ENCODE measurements at regions not wholly inside any gene's neighbourhood (a gene's known extent, or its start where the extent isn't known, plus 50 kb on each side); places are given as distances from the start of the nearest gene placed in this dataset.

- ATAC-seq (ENCODE audit: low FRiP score) = no peak
- no peak overlapping the region for H3K27ac ChIP-seq (ENCODE audit: low read depth in 1 of 2, low read length in 2 of 2)
Observed at GRCh38 chr5:97478483-97478882, 295.4 kb upstream of the RIOK2 start.

DNA sequence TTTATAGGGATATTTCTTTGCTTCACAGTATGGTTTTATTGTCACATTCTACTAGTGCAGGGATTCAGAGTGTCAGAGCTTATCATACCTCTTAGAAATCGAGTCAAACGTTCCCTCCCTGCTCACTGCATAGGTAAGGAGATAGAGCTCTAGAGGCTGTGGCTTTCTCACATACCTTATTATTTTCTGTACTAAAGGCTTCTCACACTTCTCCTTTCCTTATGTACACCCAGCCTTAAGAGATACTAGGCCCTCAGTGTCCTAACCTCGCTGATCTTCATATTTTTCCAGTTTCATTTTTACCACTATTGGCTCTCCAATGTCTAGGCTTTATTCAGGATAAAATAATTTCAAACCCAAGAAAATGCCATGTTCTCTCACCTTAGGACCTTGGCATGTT, 297.3 kb upstream of the RIOK2 start:
- Histone ChIP-seq H3K27me3 (ENCODE audit: control insufficient read depth in 1 of 2, insufficient read depth in 2 of 2, low read length in 1 of 2) (no peaks in the 10 kb centered on the region), H3K9me3 (ENCODE audit: control insufficient read depth, low read length) (no peaks in the 10 kb centered on the region), H3K4me1 (ENCODE audit: control insufficient read depth in 1 of 2, insufficient read depth in 2 of 2, low read length in 2 of 2) (no peaks in the 10 kb centered on the region), H3K27ac (ENCODE audit: low read depth in 1 of 2, low read length in 2 of 2) (no peak overlapping the region), H3K36me3 (ENCODE audit: control insufficient read depth in 1 of 2, insufficient read depth in 2 of 2, low read length in 1 of 2) (no peaks in the 10 kb centered on the region), H3K4me3 (ENCODE audit: low read length in 2 of 2) (no peak overlapping the region)
- DNase-seq (no peak), ATAC-seq (ENCODE audit: low FRiP score) (no peak)
- intact Hi-C loops (cut with DNase I) = no loop called here
- 67 to 78% methylated on average over 3 of the region's 3 CpGs for WGBS, 2 donors

More at GRCh38 chr5:97478483-97478882, 295.4 kb upstream of the RIOK2 start:
- no peak overlapping the region for H3K4me3 ChIP-seq (ENCODE audit: low read length in 2 of 2)
- no peaks in the 10 kb centered on the region for H3K36me3 ChIP-seq (ENCODE audit: control insufficient read depth in 1 of 2, insufficient read depth in 2 of 2, low read length in 1 of 2)
- no peaks in the 10 kb centered on the region for H3K4me1 ChIP-seq (ENCODE audit: control insufficient read depth in 1 of 2, insufficient read depth in 2 of 2, low read length in 2 of 2)
- DNase-seq = no peak
- H3K27me3 ChIP-seq (ENCODE audit: control insufficient read depth in 1 of 2, insufficient read depth in 2 of 2, low read length in 1 of 2) = no peaks in the 10 kb centered on the region
- intact Hi-C loops (cut with DNase I) = no loop called here
- H3K9me3 ChIP-seq (ENCODE audit: control insufficient read depth, low read length) = no peaks in the 10 kb centered on the region

- no peak overlapping the region for H3K4me3 ChIP-seq (ENCODE audit: low read length in 2 of 2)
- intact Hi-C loops (cut with DNase I) = no loop called here
- peak in 1 of 2 donors; percentile 60 for DNase-seq
- no peaks in the 10 kb centered on the region for H3K27me3 ChIP-seq (ENCODE audit: control insufficient read depth in 1 of 2, insufficient read depth in 2 of 2, low read length in 1 of 2)
- no peaks in the 10 kb centered on the region for H3K4me1 ChIP-seq (ENCODE audit: control insufficient read depth in 1 of 2, insufficient read depth in 2 of 2, low read length in 2 of 2)
- 80 to 88% methylated on average over 7 of the region's 7 CpGs for WGBS, 2 donors
- ATAC-seq (ENCODE audit: low FRiP score) = no peak
- no peak overlapping the region for H3K27ac ChIP-seq (ENCODE audit: low read depth in 1 of 2, low read length in 2 of 2)
- no peaks in the 10 kb centered on the region for H3K9me3 ChIP-seq (ENCODE audit: control insufficient read depth, low read length)
- no peaks in the 10 kb centered on the region for H3K36me3 ChIP-seq (ENCODE audit: control insufficient read depth in 1 of 2, insufficient read depth in 2 of 2, low read length in 1 of 2)
Observed at GRCh38 chr5:97488126-97488668, 305.1 kb upstream of the RIOK2 start.

DNA sequence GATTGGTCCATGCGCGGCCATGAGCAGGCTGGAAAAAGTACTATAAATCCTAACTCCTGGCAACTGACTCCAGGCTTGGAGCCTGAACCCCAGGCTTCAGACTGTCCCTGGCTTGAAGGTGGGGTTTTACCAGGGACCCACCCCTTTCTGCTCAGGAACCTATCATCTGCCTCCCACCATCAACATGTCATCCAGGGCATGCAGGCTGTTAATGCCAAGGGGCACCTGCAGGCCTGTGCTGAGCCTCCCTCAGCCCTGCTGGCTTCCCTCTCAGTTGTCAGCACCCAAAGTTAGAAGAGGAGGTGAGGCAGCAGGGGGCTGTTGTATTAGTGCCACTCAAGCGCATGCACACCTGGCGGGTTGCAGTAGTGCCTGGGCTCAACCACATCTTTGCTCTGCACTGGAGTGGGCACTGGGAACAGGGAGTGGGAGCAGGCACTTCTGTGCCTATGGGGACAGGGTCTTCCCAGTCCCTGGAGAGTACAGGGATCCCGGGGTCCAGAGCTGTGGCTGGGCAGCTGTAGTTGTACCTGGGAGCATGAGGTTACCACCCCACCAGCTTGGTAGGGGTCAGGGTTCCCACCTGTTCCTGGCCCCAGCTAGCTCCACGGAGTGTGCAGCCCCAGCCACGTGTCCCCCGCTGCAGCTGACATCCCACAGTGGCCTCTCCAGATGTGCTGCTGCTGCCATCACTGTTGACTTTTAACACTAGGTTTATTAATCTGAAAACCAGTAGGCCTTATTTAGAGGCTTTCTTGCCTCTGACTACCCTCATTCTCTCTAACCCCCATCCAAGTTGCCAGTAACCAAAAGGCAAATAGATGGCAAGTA, 306.2 kb upstream of the RIOK2 start:
- H3K27me3 ChIP-seq (ENCODE audit: control insufficient read depth in 1 of 2, insufficient read depth in 2 of 2, low read length in 1 of 2) = no peaks in the 10 kb centered on the region
- intact Hi-C loops (cut with DNase I) = no loop called here

GRCh38 chr5:97494465-97494864, 311.4 kb upstream of the RIOK2 start:
- Histone ChIP-seq H3K4me3 (ENCODE audit: low read length in 2 of 2) (no peak overlapping the region), H3K9me3 (ENCODE audit: control insufficient read depth, low read length) (no peaks in the 10 kb centered on the region), H3K27ac (ENCODE audit: low read depth in 1 of 2, low read length in 2 of 2) (no peak overlapping the region), H3K4me1 (ENCODE audit: control insufficient read depth in 1 of 2, insufficient read depth in 2 of 2, low read length in 2 of 2) (no peaks in the 10 kb centered on the region), H3K36me3 (ENCODE audit: control insufficient read depth in 1 of 2, insufficient read depth in 2 of 2, low read length in 1 of 2) (no peaks in the 10 kb centered on the region), H3K27me3 (ENCODE audit: control insufficient read depth in 1 of 2, insufficient read depth in 2 of 2, low read length in 1 of 2) (no peaks in the 10 kb centered on the region)
- no peak for ATAC-seq (ENCODE audit: low FRiP score)
- 70% methylated on average over 3 of the region's 3 CpGs for WGBS, 2 donors
- intact Hi-C loops (cut with DNase I) = no loop called here
- DNase-seq = no peak

More for the DNA sequence above, 306.2 kb upstream of the RIOK2 start:
- ATAC-seq (ENCODE audit: low FRiP score) = peak; percentile 19
- Histone ChIP-seq H3K4me3 (ENCODE audit: low read length in 2 of 2) (no peak overlapping the region), H3K4me1 (ENCODE audit: control insufficient read depth in 1 of 2, insufficient read depth in 2 of 2, low read length in 2 of 2) (no peaks in the 10 kb centered on the region), H3K36me3 (ENCODE audit: control insufficient read depth in 1 of 2, insufficient read depth in 2 of 2, low read length in 1 of 2) (no peaks in the 10 kb centered on the region), H3K27ac (ENCODE audit: low read depth in 1 of 2, low read length in 2 of 2) (no peak overlapping the region), H3K9me3 (ENCODE audit: control insufficient read depth, low read length) (no peaks in the 10 kb centered on the region)
- peak in 1 of 2 donors; percentile 50 for DNase-seq
- 76 to 79% methylated on average over 8 of the region's 8 CpGs for WGBS, 2 donors

- H3K27me3 ChIP-seq (ENCODE audit: control insufficient read depth in 1 of 2, insufficient read depth in 2 of 2, low read length in 1 of 2) = no peaks in the 10 kb centered on the region
- ATAC-seq (ENCODE audit: low FRiP score) = no peak
- no peak overlapping the region for H3K4me3 ChIP-seq (ENCODE audit: low read length in 2 of 2)
- no peaks in the 10 kb centered on the region for H3K36me3 ChIP-seq (ENCODE audit: control insufficient read depth in 1 of 2, insufficient read depth in 2 of 2, low read length in 1 of 2)
- no peak for DNase-seq
- no peaks in the 10 kb centered on the region for H3K4me1 ChIP-seq (ENCODE audit: control insufficient read depth in 1 of 2, insufficient read depth in 2 of 2, low read length in 2 of 2)
- H3K27ac ChIP-seq (ENCODE audit: low read depth in 1 of 2, low read length in 2 of 2) = no peak overlapping the region
- H3K9me3 ChIP-seq (ENCODE audit: control insufficient read depth, low read length) = no peaks in the 10 kb centered on the region
- intact Hi-C loops (cut with DNase I) = no loop called here
Observed at GRCh38 chr5:97495301-97495700, 312.3 kb upstream of the RIOK2 start.

- Histone ChIP-seq H3K36me3 (ENCODE audit: control insufficient read depth in 1 of 2, insufficient read depth in 2 of 2, low read length in 1 of 2) (no peaks in the 10 kb centered on the region), H3K9me3 (ENCODE audit: control insufficient read depth, low read length) (no peaks in the 10 kb centered on the region), H3K27ac (ENCODE audit: low read depth in 1 of 2, low read length in 2 of 2) (no peak overlapping the region), H3K4me1 (ENCODE audit: control insufficient read depth in 1 of 2, insufficient read depth in 2 of 2, low read length in 2 of 2) (no peaks in the 10 kb centered on the region), H3K4me3 (ENCODE audit: low read length in 2 of 2) (no peak overlapping the region), H3K27me3 (ENCODE audit: control insufficient read depth in 1 of 2, insufficient read depth in 2 of 2, low read length in 1 of 2) (no peaks in the 10 kb centered on the region)
- 64 to 65% methylated on average over 2 of the region's 2 CpGs for WGBS, 2 donors
- no peak for DNase-seq
- ATAC-seq (ENCODE audit: low FRiP score) = no peak
- intact Hi-C loops (cut with DNase I) = no loop called here
Observed at GRCh38 chr5:97496037-97496436, 313.0 kb upstream of the RIOK2 start.

DNA sequence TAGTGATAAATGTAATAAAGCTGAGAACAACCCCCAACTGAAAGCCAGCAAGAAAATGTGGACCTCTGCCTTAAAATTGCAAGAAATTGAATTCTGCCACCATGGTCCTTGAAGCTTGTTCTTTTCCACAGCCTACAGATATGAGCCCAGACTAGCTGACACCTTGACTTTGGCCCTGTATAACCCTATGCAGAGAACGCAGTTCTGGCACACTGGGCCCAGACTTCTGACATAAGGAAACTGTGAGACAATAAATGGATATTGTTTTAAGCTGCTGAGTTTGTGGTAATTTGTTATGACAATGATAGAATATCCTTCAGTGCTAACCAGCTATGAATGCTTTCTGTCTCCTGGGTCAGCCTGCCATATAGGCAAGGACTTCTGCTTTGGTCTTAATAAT, 315.6 kb upstream of the RIOK2 start:
- 9% methylated on average over 1 of the region's 1 CpG for WGBS, 2 donors
- Histone ChIP-seq H3K9me3 (ENCODE audit: control insufficient read depth, low read length) (no peaks in the 10 kb centered on the region), H3K4me1 (ENCODE audit: control insufficient read depth in 1 of 2, insufficient read depth in 2 of 2, low read length in 2 of 2) (no peaks in the 10 kb centered on the region), H3K27ac (ENCODE audit: low read depth in 1 of 2, low read length in 2 of 2) (no peak overlapping the region), H3K36me3 (ENCODE audit: control insufficient read depth in 1 of 2, insufficient read depth in 2 of 2, low read length in 1 of 2) (no peaks in the 10 kb centered on the region), H3K4me3 (ENCODE audit: low read length in 2 of 2) (no peak overlapping the region), H3K27me3 (ENCODE audit: control insufficient read depth in 1 of 2, insufficient read depth in 2 of 2, low read length in 1 of 2) (no peaks in the 10 kb centered on the region)
- DNase-seq (no peak), ATAC-seq (ENCODE audit: low FRiP score) (no peak)
- intact Hi-C loops (cut with DNase I) = no loop called here

DNA sequence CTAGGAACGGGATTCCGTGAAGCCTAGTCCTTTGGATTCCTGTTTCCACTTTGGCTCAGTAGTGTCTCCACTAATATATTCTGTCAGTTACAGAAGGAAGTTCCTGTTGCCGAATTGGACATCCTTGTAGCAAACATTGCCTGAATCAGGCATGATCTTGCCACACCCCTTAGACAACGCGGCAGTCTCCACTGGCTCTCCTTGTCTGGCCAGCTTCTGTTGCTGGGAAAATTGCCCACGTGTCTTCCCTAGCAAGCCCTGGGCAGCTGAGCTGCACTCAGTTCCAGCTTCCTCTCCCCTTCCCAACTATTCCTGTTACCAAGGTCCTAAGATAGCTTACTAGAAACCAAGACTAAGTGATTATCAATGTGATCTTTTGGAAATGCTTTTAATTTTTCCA, 316.6 kb upstream of the RIOK2 start:
- Histone ChIP-seq H3K27ac (ENCODE audit: low read depth in 1 of 2, low read length in 2 of 2) (no peak overlapping the region), H3K36me3 (ENCODE audit: control insufficient read depth in 1 of 2, insufficient read depth in 2 of 2, low read length in 1 of 2) (no peaks in the 10 kb centered on the region), H3K4me3 (ENCODE audit: low read length in 2 of 2) (no peak overlapping the region), H3K9me3 (ENCODE audit: control insufficient read depth, low read length) (no peaks in the 10 kb centered on the region), H3K27me3 (ENCODE audit: control insufficient read depth in 1 of 2, insufficient read depth in 2 of 2, low read length in 1 of 2) (no peaks in the 10 kb centered on the region), H3K4me1 (ENCODE audit: control insufficient read depth in 1 of 2, insufficient read depth in 2 of 2, low read length in 2 of 2) (no peaks in the 10 kb centered on the region)
- DNase-seq (peak in 1 of 2 donors; percentile 46), ATAC-seq (ENCODE audit: low FRiP score) (no peak)
- intact Hi-C loops (cut with DNase I) = no loop called here
- WGBS, 2 donors = 56 to 64% methylated on average over 6 of the region's 6 CpGs

Measured in aorta (tissue), 5 donors.